Small intestine (tissue), 7 donors: ENCODE measurements at regions not wholly inside any gene's neighbourhood (a gene's known extent, or its start where the extent isn't known, plus 50 kb on each side); places are given as distances from the start of the nearest gene placed in this dataset.
"Not testable (repeated sequence)": the region's sequence is repeated elsewhere in the genome, so short reads cannot be mapped to it uniquely, and the experiment has no call there.

Experiments
- DNase-seq, 2 donors: peaks; one replicate each; pipeline versions ENCODE4 v3.0.0 to v3.0.0-alpha.2; 2013
- FAIRE-seq: peaks from 2 replicates; lab custom pipeline; 2012; peaks lifted over from hg19 to GRCh38; lab: Jason Lieb, UNC
- H3K27ac ChIP-seq, 3 donors: one replicate each; pipeline ENCODE4 v1.5.1; 2013; ENCODE audit warnings: low read length in 2 of 3, mild to moderate bottlenecking in 2 of 3, control low read depth in 1 of 3, inconsistent platforms in 1 of 3, low read depth in 1 of 3, moderate library complexity in 1 of 3
- H3K27me3 ChIP-seq, 3 donors: one replicate each; pipeline ENCODE4 v1.6.1; 2013; ENCODE audit warnings: low read length in 3 of 3, inconsistent platforms in 1 of 3; ENCODE audit not compliant: control insufficient read depth in 3 of 3, insufficient read depth in 3 of 3
- H3K36me3 ChIP-seq, 3 donors: one replicate each; pipeline ENCODE4 v1.6.1; 2013; ENCODE audit warnings: low read length in 3 of 3, inconsistent platforms in 1 of 3, low read depth in 1 of 3, mild to moderate bottlenecking in 1 of 3, moderate library complexity in 1 of 3; ENCODE audit not compliant: control insufficient read depth in 3 of 3, insufficient read depth in 2 of 3
- H3K4me1 ChIP-seq, 3 donors: one replicate each; pipeline ENCODE4 v1.6.1; 2013; ENCODE audit warnings: low read length in 2 of 3, inconsistent platforms in 1 of 3, low read depth in 1 of 3, mild to moderate bottlenecking in 1 of 3, moderate library complexity in 1 of 3; ENCODE audit not compliant: control insufficient read depth in 3 of 3, insufficient read depth in 2 of 3
- H3K4me3 ChIP-seq, 3 donors: one replicate each; pipeline ENCODE4 v1.5.1; 2013; ENCODE audit warnings: low read length in 3 of 3, control low read depth in 1 of 3, inconsistent platforms in 1 of 3, low read depth in 1 of 3, mild to moderate bottlenecking in 1 of 3, moderate library complexity in 1 of 3
- H3K9me3 ChIP-seq, 2 donors: one replicate each; pipeline ENCODE4 v1.6.1; 2013; ENCODE audit warnings: low read depth in 1 of 2, low read length in 1 of 2; ENCODE audit not compliant: control insufficient read depth in 2 of 2, insufficient read depth in 1 of 2
- WGBS, 3 donors: extraction: QIAGEN DNeasy Blood & Tissue Kit; methylation state at CpG; one replicate each; pipeline ENCODE4 v1.1.7; 2013; 5-methylcytosine and 5-hydroxymethylcytosine counted together
- donor health status: healthy with polysubstance abuse.
- donor health status: control.
- donor health status: control.
- donor health status: Bipolar disorder and iron deficiency.
- donor health status: healthy.

DNA sequence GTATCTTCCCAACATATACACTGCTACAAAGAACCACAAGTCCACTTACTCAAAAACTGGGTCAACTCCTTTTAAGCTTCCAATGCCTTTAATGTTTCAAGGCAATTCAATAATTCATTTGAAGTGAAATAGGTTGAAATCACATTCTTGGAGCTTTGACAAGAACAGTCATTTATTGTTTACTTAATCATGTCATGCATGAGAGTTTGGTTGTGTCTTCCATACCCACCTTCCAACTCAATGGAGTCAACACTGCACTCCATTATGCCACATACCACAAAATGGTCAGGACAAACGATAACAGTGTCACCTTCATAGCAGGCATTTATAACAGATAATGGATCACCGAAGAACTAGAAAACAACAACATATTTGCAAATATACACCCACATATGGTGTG, 506.3 kb downstream of the UQCRFS1 start:
- Histone ChIP-seq H3K27ac (no peak overlapping the region), H3K9me3 (no peaks in the 10 kb centered on the region), H3K4me3 (no peak overlapping the region), H3K27me3 (no peaks in the 10 kb centered on the region), H3K36me3 (no peaks in the 10 kb centered on the region), H3K4me1 (no peaks in the 10 kb centered on the region)
- WGBS, 3 donors = 86 to 88% (median 88%) methylated on average over 2 of the region's 2 CpGs
- DNase-seq = no peak
- FAIRE-seq = no peak

DNA sequence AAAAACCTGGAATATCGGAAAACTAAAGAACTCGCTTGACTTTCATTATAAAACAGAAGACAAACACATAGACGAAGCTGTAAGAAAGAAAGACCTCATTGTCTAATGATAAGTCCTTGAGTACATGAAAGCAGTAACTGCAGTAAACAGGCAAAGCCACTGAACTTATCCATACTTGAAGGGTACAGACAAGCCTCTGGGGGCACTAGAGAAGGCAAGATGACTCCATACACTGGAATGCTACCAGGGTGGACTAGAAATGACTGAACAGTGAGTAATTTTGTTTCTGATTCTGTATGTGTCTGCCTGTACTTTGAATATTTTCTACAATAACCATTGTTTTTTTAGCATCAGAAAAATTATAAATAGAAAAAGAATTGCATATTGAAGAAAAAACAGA, 507.9 kb downstream of the UQCRFS1 start:
- H3K27ac ChIP-seq = no peak overlapping the region
- no peaks in the 10 kb centered on the region for H3K4me1 ChIP-seq
- WGBS, 3 donors = 58 to 74% (median 69%) methylated on average over 3 of the region's 3 CpGs
- H3K36me3 ChIP-seq = no peaks in the 10 kb centered on the region
- no peaks in the 10 kb centered on the region for H3K27me3 ChIP-seq
- H3K4me3 ChIP-seq = no peak overlapping the region
- no peaks in the 10 kb centered on the region for H3K9me3 ChIP-seq
- no peak for DNase-seq
- FAIRE-seq = no peak

DNA sequence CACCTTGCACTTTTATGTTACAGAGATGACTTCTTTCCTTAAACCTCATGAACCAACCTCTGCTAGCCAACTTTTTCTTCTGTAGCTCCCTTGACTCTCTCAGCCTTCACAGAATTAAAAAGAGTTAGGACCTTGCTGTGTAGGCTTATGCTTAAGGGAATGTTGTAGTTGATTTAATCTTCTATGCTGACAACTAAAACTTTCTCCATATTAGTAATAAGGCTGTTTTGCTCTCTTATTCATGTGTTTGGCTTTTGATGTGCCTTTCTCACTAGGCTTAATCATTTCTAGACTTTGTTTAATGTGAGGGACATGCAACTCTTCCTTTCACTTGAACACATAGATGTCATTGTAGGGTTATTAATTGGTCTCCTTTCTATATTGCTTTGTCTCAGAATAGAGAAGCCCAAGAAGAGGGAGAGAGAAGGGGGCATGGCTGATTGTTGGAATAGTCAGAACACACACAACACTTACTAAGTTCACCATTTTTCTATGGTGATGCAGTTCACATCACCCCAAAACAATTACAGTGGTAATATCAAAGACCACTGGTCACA, 509.5 kb downstream of the UQCRFS1 start:
- DNase-seq (no peak), FAIRE-seq (no peak)
- no peaks in the 10 kb centered on the region for H3K27me3 ChIP-seq
- no peaks in the 10 kb centered on the region for H3K9me3 ChIP-seq
- H3K36me3 ChIP-seq = no peaks in the 10 kb centered on the region
- H3K27ac ChIP-seq = no peak overlapping the region
- no peaks in the 10 kb centered on the region for H3K4me1 ChIP-seq
- no peak overlapping the region for H3K4me3 ChIP-seq

DNA sequence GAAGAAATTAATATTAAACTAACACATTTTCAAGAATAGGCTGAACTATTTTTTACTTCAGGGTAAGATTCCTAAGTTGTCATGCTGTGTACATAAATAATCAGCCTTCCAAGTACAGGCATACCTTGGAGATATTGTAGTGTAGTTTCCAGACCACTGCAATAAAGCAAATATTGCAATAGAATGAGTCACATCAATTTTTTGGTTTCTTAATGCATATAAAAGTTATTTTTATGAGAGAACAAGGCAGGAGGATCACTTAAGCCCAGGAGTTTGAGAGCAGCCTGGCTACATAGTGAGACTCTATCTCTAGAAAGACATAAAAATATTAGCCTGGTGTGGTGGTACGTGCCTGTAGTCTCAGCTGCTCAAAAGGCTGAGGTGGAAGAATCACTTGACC, 511.5 kb downstream of the UQCRFS1 start:
- 57 to 78% (median 75%) methylated on average over 1 of the region's 1 CpG for WGBS, 3 donors
- H3K9me3 ChIP-seq = no peaks in the 10 kb centered on the region
- FAIRE-seq = no peak
- no peak for DNase-seq
- no peaks in the 10 kb centered on the region for H3K27me3 ChIP-seq
- no peak overlapping the region for H3K27ac ChIP-seq
- H3K4me3 ChIP-seq = no peak overlapping the region
- no peaks in the 10 kb centered on the region for H3K4me1 ChIP-seq
- no peaks in the 10 kb centered on the region for H3K36me3 ChIP-seq

DNA sequence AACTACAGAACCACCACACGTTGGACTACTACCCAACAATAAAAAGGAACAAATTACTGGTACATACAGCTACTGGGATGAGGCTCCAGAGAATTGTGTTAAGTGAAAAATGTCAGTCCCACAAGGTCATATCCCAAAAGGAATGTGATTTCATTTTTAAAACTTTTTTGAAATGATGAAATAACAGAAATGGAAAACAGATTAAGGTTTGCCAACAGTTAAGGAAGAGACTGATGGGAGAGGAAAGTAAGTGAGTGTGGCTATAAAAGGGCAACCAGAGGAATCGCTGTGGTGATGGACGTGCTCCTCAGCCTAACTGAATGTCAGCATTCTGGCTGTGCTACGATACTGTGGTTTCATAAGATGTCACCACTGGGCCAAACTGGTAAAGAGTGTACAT, 512.8 kb downstream of the UQCRFS1 start:
- no peaks in the 10 kb centered on the region for H3K36me3 ChIP-seq
- FAIRE-seq (no peak), DNase-seq (no peak)
- H3K9me3 ChIP-seq = no peaks in the 10 kb centered on the region
- 68 to 77% (median 74%) methylated on average over 4 of the region's 4 CpGs for WGBS, 3 donors
- no peaks in the 10 kb centered on the region for H3K4me1 ChIP-seq
- H3K27me3 ChIP-seq = no peaks in the 10 kb centered on the region
- no peak overlapping the region for H3K4me3 ChIP-seq
- no peak overlapping the region for H3K27ac ChIP-seq

DNA sequence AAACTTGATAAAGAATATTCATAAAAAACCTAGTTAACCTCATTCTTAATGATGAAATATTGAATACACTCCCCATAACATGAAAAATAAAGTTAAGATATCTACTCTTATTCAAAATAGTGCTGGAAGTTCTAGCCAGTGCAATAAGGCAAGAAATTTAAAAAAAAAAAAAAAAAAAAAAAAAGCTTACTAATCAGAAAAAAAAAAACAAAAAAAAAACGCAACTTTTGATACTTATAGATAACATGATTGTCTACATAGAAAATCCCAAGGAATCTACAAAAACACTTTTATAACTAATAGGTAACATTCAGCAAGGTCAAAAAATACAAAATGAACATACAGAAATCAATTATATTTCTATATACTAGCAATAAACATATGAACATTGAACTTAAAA, 515.6 kb downstream of the UQCRFS1 start:
- DNase-seq = no peak
- FAIRE-seq = no peak
- H3K36me3 ChIP-seq = no peaks in the 10 kb centered on the region
- no peaks in the 10 kb centered on the region for H3K4me1 ChIP-seq
- H3K9me3 ChIP-seq = no peaks in the 10 kb centered on the region
- no peak overlapping the region for H3K27ac ChIP-seq
- H3K27me3 ChIP-seq = no peaks in the 10 kb centered on the region
- H3K4me3 ChIP-seq = no peak overlapping the region
- 71 to 90% (median 77%) methylated on average over 1 of the region's 1 CpG for WGBS, 3 donors

DNA sequence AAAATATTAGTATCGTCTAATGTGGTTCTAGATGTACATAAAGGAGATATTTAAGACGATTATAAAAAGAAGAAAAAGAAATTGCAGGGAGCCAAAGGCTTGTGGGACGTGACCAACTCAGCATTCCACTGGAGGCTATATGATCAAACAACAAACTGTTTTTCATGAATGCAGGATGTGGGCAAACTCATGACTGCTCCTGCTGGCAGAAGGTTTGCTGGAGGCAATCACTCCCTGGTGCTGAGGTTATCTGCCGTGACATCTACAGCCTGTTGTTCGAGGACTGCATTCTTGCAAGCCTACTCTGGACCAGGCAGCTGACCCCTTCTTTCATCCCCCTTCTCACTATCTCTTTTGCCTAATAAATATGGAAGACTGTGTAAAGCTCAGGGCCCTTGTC, 518.1 kb downstream of the UQCRFS1 start:
- H3K4me1 ChIP-seq = no peaks in the 10 kb centered on the region
- no peak for FAIRE-seq

DNA sequence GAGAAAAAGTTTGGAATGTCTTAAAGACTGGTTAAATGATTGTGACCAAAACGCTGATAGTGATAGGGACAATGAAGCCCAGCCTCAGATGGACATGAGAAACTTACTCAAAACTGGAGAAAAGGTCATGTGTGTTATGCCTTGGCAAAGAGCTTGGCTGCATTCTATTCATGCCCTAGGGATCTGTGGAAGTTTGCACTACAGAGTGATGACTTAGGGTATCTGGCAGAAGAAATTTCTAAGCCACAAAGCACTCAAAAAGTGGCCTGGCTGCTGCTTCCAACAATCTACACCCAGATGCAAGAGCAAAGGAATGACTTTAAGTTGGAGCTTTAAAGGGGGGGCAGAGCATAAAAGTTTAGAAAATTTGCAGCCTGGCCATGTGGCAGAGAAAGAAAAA, 521.3 kb downstream of the UQCRFS1 start:
- peaks cover 0 to 4% of the 10 kb centered on the region in 2 donors for H3K9me3 ChIP-seq
- H3K4me1 ChIP-seq = no peaks in the 10 kb centered on the region
- no peak overlapping the region for H3K4me3 ChIP-seq
- WGBS, 3 donors = 79 to 91% (median 86%) methylated on average over 1 of the region's 1 CpG
- DNase-seq (no peak), FAIRE-seq (no peak)
- no peaks in the 10 kb centered on the region for H3K36me3 ChIP-seq
- no peak overlapping the region for H3K27ac ChIP-seq
- H3K27me3 ChIP-seq = no peaks in the 10 kb centered on the region

More for the DNA sequence above, 518.1 kb downstream of the UQCRFS1 start:
- no peak for DNase-seq
- Histone ChIP-seq H3K36me3 (no peaks in the 10 kb centered on the region), H3K27ac (no peak overlapping the region), H3K27me3 (no peaks in the 10 kb centered on the region), H3K4me3 (no peak overlapping the region), H3K9me3 (peaks cover 0 to 4% of the 10 kb centered on the region in 2 donors)
- 72 to 81% (median 75%) methylated on average over 5 of the region's 5 CpGs for WGBS, 3 donors

DNA sequence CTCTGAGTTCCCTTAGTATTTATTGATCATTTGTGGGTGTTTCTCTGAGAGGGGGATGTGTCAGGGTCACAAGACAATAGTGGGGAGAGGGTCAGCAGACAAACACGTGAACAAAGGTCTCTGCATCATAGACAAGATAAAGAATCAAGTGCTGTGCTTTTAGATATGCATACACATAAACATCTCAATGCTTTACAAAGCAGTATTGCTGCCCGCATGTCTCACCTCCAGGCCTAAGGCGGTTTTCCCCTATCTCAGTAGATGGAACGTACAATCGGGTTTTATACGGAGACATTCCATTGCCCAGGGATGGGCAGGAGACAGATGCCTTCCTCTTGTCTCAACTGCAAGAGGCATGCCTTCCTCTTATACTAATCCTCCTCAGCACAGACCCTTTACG, 523.5 kb downstream of the UQCRFS1 start:
- not testable (repeated sequence) for H3K27ac ChIP-seq, H3K4me1 ChIP-seq, DNase-seq, FAIRE-seq, H3K36me3 ChIP-seq, H3K27me3 ChIP-seq, H3K4me3 ChIP-seq, H3K9me3 ChIP-seq
- 75 to 81% (median 78%) methylated on average over 6 of the region's 7 CpGs for WGBS, 3 donors
